ENCODE measurements at regions not wholly inside any gene's neighbourhood (a gene's known extent, or its start where the extent isn't known, plus 50 kb on each side); places are given as distances from the start of the nearest gene placed in this dataset.
"Not testable (repeated sequence)": the region's sequence is repeated elsewhere in the genome, so short reads cannot be mapped to it uniquely, and the experiment has no call there.

DNA sequence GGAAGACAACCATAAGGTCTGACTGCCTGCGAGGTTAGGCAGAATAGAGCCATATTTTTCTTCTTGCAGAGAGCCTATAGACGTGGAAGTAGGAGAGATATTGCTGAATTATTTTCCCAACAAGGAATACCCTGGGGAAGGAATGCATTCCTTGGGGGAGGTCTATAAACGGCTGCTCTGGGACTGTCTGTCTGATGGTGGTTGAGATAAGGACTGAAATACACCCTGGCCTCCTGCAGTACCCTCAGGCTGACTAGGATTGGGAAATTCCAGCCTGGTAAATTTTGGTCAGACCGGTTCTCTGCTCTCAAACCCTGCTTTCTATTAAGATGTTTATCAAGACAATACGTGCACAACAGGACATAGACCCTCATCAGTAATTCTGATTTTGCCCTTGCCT lies 617.5 kb upstream of the GRIN3A start:
- no peak for FAIRE-seq

DNA sequence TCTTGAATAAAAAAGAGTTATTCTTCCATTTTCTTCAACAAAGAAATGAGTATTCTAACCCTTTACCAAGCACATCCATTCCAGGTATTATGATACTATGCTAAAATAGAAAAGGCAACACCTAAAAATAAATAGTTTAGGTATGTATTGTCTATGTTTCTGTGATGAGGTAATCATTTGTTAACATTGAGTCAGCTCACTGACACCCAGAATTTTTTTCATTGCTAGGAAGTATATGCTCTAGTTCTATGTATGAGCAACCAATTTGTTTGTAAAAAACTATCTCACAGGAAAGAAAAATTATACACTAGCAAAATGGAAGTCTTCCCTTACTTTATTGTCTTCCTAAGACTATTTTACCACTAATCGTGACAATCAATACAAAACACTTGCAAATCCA lies 615.6 kb upstream of the GRIN3A start:
- no peak for FAIRE-seq

DNA sequence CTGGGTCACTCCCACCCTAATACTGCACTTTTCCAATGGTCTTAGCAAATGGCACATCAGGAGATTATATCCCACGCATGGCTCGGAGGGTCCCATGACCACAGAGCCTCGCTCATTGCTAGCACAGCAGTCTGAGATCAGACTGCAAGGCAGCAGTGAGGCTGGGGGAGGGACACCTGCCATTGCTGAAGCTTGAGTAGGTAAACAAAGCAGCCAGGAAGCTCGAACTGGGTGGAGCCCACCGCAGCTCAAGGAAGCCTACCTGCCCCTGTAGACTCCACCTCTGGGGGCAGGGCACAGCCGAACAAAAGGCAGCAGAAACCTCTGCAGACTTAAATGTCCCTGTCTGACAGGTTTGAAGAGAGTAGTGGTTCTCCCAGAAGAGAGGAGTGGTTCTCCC lies 599.0 kb upstream of the GRIN3A start:
- FAIRE-seq, result not testable (repeated sequence)

DNA sequence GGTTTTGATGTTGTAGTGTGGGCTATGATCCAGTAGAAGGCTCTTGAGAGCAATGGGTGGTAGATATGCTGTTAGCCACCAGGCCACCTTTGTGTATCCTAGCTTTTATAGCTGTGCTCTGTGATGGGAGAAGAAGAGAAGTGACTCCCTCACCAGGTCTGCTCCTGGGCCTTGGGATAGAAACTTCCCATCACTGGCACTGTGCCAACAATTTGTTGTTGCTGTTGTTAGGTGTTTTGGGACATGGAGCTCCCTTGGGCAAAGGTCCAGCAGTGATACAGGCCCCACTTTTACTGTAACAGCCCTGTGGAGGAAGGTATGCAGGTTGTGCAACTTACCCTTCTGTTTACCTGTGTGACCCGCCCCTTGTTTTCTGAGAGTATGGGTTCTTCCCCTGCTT lies 570.9 kb upstream of the GRIN3A start:
- FAIRE-seq, result no peak

DNA sequence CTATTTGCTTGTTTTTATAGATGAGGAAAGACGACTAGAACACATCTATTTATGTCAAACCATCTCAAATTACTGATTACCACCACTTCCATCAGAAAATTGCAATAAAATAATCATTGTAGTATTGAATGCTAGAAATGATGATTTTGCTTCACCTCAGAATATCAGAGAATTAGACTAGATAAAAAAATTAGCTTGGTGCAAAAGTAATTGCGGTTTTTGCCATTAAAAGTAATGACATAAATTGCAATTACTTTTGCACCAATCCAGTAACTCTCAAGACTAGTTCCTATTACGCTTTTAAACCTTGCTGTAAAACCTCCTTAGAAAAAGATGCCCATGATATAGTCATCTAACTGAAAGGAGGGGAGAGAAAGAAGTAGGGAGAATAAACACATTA lies 556.7 kb upstream of the GRIN3A start:
- FAIRE-seq, result no peak

DNA sequence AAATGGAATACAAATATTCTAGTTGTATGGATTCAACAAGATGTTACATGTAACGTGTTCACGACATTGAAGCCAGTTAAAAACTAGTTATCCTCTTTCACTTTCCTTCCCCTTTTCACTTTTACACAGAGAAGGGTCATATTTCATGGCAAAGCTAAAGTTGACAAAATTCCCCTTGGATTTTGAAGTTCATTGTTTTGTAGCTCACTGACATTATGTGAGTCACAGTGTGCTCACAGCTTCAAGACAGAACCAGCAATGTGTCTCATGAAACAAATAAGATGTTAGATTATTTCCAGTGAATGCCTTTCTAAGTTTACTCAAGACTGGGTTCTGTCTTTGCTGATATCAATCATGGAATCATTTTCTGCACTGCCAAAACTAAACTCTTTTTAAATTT lies 535.5 kb upstream of the GRIN3A start:
- FAIRE-seq, result no peak

DNA sequence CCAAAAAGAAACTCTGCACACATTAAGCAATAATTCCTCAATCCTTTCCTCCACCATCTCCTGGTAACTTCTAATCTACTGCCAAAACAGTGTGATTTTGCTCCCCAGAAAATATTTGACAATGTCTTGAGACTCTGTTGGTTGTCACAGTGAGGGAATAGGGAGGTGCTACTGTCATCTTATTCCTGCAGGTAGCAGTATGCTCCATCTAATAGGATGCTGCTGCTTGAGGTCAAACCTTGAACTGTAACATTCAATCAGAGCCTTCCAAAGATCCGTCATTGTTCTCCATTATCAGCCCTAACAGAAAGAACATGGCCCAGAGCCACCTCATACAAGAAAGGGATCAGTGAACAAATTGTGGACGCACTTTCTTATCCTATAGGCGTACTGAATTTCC lies 514.7 kb upstream of the GRIN3A start:
- no peak for FAIRE-seq

DNA sequence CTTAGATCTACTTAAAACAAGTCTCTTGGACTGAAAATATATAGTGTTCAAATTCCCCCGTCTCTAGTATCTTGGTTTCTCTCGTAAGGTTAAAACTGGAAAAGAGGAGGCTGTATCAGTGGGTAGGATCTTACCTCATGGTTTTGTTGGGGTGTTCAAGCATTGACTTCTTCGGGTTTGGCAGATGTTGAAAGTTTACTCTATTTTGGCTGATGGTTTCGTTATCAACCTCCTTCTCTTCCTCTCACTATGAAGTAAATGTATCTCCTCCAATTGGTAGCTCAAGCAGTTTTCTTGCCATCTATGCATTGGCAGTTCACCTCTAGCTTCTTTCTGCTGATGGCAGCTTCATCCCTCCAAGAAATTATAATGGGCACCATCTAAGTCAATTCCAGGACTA lies 506.5 kb upstream of the GRIN3A start:
- no peak for FAIRE-seq

DNA sequence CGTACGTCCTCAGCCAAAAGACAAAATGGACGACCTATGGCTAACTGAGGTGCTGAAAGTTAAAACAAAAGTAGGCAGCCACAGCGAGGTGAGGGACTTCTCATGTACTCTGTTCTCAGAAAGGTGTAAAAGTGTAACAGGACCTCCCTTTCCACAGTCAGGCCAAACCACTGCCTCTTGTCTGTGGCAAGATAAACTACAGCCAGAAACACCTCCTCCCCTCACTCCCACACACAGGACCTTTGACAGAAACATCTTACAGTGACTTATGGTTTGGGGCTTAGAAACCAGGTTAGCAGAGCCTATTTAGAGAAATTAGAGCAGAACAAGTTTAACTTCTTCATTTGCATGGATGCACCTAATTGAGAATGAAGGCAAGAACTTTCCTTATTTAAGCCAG lies 499.1 kb upstream of the GRIN3A start:
- FAIRE-seq, result no peak

DNA sequence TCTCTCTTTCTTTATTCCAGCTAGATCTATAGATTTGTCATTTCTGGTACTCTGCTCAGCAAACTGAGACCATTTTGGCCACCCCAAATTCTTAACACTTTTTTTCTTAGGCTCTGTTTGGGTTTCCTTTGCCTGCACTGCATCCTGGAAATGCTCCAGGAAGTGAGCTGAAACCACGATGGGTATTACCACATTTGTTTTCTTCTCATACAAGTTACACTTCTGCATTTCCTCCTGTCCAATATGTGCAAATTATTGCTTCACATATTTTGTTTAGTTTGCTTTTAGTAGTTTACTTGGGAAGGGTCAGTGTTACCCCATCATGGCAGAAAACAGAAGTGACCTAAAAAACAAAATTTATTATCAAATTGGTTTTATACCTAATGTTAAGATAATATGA lies 498.6 kb upstream of the GRIN3A start:
- FAIRE-seq, result no peak

DNA sequence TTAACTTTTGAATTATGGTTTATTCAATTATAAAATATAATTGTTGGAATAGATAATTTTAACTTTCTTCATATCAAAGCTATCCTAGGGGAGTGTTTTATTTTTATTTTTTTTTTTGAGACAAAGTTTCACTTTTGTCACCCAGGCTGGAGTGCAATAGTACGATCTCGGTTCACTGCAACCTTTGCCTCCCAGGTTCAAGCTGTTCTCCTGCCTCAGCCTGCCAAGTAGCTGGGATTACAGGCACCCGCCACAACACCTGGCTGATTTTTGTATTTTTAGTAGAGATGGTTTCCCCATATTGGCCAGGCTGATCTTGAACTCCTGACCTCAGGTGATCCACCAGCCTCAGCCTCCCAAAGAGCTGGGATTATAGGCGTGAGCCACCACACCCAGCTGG lies 489.0 kb upstream of the GRIN3A start:
- not testable (repeated sequence) for FAIRE-seq

DNA sequence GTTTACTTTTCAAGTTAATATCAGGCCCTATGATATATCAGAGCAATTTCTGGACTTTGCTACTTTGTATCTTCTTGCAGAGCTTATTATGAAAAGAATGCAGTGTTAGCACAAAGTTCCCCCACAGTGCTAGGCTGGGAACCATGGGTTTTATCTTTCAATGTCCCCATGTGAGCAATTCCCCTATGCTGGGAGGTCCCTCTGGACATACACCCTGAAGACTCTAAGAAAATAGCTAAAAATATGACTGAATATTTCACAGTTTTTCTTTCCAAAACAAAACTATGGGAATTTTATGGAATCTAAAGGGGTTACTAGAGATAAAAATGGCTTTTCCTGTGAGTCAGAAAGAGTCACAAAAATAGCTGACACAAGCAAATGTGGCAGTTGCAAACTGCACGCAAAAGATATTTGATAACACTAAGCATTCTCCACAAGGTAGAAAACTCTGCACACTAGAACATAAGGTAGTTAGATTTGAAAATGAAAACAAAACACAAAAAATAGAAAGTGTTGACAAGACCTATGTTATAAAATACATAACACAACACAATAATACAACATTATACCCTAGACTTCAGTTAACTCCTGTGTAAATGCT lies 487.5 kb upstream of the GRIN3A start:
- FAIRE-seq, result no peak

DNA sequence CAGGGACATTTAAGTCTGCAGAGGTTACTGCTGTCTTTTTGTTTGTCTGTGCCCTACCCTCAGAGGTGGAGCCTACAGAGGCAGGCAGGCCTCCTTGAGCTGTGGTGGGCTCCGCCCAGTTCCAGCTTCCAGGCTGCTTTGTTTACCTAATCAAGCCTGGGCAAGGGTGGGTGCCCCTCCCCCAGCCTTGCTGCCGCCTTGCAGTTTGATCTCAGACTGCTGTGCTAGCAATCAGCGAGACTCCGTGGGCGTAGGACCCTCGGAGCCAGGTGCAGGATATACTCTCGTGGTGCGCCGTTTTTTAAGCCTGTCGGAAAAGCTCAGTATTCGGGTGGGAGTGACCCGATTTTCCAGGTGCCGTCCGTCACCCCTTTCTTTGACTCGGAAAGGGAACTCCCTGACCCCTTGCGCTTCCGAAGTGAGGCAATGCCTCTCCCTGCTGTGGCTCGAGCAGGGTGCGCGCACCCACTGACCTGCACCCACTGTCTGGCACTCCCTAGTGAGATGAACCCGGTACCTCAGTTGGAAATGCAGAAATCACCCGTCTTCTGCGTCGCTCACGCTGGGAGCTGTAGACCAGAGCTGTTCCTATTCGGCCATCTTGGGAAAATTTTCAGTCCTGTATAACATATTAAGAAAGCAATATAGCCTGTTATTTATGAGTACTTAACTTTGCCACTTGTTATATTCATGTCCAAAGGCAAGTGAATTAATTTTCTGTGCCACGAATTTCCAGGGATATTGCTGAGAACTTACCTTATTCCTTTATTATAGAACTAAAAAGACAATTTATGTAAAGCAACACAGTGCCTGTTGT lies 485.1 kb upstream of the GRIN3A start:
- FAIRE-seq, result not testable (repeated sequence)

DNA sequence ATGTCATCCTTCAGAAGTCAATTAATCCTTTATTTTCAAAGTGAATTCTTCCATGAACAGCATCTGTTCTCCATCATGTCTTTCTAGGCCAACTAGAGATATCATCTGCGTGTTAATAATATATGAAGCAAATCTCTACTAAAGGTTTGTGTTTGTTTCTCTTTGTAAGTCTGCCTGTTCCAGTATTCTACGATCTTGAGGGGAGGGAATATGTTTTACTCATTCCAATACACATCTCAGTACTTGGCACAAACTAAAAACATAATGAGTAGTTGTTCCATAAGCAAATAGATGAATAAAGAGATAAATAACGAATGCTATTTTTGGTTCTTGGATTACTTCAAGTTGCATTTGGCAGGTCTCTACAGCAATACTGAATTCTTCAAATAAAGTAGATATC lies 470.7 kb upstream of the GRIN3A start:
- no peak for FAIRE-seq

DNA sequence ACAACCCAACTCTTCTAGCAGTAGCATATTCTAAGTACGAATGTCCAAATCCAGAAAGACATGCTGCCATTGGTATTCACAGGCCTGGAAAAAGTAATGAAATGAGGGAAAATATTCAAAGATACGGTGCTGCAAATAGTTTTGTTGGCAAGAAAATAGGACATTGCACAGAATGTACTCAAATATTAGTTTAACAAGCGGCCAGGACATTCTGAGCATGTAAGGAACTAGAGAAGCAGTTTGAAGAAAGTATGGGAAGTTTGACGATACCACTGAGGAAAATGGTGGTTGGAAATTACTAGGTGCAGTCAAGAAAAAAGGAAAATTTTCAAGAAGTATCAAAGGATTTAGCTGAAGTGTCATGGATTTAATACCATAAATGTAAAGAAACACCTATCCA lies 468.0 kb upstream of the GRIN3A start:
- FAIRE-seq, result no peak

DNA sequence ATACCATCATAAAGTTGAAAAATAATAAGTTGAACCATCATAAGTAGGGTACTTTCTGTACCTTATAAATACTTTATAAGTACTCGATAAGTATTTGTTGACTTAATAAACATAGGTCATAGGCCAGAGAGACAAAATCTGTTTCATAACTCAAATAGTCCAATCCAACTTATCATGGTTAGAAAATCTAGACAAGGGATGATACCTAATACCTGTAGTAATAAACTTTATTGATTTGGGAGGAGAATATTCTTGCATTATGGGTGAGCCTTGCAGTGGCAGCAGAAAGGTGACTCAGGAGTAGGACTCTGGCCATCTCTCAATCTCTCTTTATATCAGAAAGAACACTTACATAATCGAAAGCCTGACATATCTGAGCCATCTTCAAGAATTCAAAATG lies 466.8 kb upstream of the GRIN3A start:
- no peak for FAIRE-seq

DNA sequence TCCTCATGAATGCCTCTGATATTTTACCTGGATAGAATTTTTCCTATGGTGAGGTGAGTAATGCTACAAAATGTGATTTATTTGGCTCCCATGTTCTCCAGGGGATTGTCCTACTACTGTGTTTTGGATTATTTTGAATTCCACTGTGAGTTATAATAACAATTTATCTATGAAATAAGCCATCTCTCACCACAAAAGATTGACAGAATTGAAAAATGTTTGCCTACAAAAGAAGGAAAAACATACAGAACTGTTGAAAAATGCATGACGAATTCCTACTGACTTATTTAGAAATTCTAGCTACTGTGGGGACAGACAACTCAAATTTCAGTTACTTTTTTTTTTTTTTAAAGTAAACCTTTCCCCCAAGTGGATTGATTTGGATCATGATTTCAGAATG lies 463.7 kb upstream of the GRIN3A start:
- FAIRE-seq, result no peak

DNA sequence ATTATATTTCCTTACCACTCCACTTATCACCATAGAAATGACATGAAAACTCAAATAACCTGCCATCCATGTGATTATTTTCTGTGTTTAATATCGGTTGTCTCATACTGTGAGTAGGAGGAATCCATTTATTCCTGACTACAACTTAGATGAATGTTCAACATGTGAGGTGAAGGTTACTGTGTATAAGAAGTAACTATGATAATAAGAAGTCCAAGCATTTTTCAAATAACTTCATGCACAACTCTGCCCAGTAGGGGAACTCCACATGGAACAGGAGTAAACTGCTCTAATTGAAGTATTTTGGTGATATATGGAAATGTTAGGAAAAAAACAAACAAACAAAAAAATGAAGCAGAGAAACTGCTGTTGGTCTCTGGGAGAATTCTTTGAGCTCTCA lies 447.5 kb upstream of the GRIN3A start:
- no peak for FAIRE-seq

DNA sequence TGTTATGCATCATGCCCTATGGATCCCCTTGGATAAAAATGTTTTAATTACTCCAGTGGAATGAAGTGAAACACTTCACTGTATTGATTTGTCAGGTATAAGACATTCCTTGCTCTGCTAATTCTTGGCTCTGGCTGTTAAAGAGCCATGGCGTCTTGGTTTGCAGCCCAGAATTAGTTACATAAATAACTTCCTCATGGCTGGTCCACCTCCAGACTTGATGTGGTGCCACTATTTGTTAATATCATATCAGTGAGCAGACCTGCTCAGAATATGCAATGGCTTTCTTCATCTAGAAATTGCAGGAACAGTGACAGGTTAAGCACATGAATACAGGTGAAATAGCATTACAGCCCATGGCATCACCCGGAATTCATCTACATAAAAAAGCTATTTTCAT lies 446.9 kb upstream of the GRIN3A start:
- FAIRE-seq, result no peak

DNA sequence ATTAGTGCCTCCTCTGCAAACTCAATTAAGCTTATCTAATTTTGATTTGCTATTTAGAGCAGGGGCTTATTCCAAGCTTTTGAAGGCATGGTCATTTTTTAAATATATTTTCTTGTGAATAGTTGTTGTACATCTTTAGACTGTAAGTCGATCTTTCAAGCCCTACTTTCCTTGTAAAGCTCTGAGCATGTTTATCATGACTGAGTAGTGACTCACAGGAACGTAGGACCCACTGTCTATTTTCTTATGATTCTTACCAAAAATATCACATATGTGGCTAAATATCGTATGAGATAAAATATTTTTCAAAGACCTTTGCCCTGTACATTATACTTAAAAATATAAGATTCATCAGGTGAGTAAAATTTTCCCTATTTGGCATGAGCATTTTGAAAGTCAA lies 440.4 kb upstream of the GRIN3A start:
- FAIRE-seq, result no peak

DNA sequence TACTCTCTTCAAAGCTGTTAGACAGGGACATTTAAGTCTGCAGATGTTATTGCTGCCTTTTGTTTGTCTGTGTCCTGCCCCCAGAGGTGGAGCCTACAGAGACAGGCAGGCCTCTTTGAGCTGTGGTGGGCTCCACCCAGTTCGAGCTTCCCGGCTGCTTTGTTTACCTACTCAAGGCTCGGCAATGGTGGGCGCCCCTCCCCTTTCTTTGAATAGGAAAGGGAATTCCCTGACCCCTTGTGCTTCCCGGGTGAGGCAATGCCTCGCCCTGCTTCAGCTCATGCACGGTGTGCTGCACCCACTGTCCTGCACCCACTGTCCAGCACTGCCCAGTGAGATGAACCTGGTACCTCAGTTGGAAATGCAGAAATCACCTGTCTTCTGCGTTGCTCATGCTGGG lies 435.8 kb upstream of the GRIN3A start:
- FAIRE-seq, result not testable (repeated sequence)

DNA sequence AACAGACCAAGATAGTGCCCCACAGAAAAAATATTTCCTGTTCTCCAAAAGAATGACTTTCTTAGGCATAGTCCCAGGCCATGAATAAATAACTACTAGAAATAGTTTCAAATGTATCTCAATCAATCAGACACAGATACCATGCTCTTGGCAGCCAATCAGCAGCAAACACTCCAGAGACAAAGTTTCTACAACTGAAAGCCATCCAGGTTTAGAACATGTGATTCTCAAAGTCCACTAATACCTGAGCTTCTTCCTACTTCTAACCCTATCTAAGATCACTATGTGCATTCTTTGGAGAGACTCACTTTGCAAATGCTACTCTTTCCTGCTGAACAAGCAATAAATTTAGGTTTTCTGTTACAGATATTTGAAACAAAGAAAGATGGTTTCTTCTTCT lies 425.8 kb upstream of the GRIN3A start:
- FAIRE-seq, result no peak

DNA sequence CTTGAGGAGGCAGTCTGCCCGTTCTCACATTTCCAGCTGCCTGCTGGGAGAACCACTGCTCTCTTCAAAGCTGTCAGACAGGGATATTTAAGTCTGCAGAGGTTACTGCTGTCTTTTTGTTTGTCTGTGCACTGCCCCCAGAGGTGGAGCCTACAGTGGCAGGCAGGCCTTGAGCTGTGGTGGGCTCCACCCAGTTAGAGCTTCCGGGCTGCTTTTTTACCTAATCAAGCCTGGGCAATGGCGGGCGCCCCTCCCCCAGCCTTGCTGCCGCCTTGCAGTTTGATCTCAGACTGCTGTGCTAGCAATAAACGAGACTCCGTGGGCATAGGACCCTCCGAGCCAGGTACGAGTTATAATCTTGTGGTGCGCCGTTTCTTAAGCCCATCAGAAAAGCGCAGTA lies 414.6 kb upstream of the GRIN3A start:
- FAIRE-seq, result not testable (repeated sequence)

DNA sequence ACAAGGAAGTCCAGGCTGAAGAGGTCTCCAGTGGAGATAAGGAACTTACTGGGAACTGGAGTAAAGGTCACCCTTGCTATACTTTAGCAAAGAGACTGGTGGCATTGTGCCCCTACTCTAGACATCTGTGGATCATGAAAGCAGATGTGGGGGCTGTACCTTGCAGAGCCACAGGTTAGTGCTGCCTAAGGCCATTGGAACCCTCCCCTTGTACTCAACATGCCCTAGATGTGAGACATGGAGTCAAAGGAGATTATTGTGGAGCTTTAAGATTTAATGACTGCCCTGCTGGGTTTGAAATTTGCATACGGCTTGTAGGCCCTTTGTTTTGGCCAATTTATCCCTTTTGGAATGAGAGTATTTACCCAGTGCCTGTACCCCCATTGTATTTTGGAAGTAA lies 397.3 kb upstream of the GRIN3A start:
- FAIRE-seq, result no peak

DNA sequence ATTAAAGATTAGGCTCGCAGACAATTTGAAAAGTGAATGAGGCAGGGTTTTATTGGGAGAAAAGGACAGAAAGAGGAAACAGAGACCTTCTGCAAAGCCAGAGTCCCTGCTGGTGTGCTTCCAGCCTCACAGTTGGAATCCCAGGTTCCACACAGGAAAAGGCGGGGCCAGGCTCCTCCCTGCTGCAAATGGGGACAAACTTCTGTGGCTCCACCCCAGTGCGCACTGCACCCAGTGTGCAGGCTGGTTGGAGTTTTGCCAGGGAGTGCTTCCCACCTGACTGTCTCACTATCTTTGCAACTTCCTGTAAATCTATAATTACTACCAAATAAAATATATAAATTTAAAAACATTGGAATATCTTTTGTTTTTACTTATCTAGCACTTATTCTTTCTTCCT lies 386.0 kb upstream of the GRIN3A start:
- FAIRE-seq, result no peak

Measured in endometrium (tissue), 2 donors.